NCI-H2081 (cell line): ENCODE measurements at regions not wholly inside any gene's neighbourhood (a gene's known extent, or its start where the extent isn't known, plus 50 kb on each side); places are given as distances from the start of the nearest gene placed in this dataset.

Experiments used
- DNase-seq, 2 experiments: peaks; one replicate each; lab custom pipeline; 2025; lab: John Stamatoyannopoulos, UW

DNA sequence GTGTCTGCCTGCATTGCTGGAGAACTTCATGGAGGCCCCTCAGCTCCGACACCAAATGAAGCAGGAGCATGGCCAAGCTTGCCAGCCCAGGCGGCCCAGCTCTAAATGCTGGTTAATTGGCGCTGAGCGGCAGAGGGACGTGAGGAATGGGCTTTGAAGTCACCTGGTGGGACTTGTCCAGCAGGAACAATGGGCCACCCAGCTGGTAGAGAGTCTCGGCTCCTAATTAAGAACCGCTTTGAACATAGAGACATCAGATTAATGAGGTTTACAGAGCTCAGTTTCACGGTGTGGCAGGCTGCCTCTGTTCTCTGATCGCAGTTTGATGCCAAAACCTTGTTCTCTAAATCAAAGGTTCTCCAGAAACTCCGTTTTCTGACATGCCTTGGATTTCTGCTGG, 77.5 kb upstream of the LINGO1 start:
- DNase-seq: peak; percentile 11 to 61

DNA sequence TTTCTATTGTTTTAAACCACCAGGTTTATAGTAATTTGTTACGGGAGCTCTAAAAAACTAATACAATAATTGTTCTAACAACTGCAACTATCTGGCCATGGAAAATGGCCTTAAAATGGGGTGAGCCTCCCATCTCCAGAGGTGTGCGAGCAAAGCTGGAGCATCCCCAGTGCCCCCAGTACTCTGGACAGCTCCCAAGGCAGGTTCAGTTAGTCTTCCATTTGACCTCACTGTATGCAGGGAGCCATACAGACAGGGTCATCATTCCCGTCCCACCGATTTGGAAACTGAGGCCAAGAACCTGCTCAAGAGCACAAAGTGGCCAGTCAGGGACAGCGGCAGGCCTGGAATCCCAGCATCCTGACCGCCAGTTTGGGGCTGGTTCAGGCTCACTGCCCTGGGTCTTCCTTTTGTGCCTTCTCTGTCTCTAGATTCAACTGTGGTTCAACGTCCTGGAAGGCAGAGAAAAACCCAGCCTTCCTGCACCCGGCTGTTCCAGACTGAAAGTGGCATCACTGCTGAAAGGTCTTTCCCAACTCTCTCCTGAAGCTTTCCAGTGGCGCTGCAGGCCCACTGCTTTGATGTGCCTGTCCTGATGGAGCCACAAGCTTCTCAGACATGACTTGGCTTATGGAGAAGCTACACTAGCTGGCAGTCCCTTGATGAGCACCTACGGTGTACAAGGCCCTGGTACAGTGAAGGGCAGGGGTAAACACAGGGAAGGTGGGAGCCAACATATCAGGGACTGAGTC, 76.6 kb upstream of the LINGO1 start:
- DNase-seq: no peak

- peak in 1 of 2 experiments; percentile 8 for DNase-seq
Observed at GRCh38 chr15:77706482-77707244, 74.0 kb upstream of the LINGO1 start.

DNA sequence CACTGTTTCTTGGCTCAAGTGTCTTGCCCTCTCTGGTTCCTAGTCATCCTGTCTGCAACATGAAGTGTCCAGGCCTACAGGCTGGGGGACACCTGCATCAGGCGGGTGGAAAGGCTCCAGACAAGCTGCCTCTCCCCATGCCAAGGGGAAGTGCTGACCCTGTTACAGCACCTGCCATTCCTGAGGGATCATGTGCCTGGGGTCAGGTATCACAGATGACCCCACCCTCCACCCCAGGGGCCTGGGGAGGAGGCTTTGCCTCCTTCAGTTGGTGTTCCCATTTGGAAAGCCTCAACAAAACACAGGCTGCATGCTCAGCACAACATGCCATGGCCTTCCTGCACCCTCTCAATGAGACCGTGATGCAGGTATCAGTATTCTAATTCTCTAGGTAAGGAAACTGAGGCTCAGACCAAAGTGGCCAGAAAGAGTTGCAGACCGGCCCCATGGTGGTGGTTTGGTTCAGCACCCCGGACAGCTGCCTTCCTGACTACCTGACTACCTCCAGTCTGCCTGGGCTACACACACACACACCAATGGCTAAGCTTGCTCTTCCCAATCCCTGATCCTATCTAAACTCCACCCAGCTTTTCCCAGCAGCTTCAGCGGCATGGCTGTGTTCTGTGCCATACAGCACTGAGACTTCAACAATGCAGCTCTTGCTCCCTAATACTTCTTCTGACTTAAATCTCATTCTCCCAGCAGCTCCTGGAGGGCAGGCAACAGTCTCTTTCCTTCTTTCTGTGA, 69.7 kb upstream of the LINGO1 start:
- DNase-seq: no peak

- DNase-seq: no peak
Observed at GRCh38 chr15:77698481-77698880, 65.8 kb upstream of the LINGO1 start.

DNA sequence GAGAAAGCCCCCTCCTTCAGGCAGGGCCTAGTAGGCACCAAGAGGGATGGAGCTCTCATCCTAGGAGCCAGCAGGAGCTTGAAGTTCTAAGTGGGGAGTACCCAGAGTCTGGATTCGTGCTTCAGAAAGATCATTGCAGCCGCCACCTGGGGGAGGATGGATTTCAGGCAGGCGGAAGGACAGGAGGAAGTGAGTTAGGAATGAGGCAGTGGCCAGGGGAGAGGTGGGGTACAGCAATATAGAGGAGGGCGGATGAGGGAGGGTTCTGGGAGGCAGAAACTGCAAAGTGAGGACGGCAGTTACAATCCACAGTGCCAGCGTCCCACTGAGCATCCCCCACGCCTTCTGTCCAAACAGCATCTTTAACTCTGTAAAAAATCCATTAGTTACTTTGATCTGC, 65.2 kb upstream of the LINGO1 start:
- no peak for DNase-seq

DNA sequence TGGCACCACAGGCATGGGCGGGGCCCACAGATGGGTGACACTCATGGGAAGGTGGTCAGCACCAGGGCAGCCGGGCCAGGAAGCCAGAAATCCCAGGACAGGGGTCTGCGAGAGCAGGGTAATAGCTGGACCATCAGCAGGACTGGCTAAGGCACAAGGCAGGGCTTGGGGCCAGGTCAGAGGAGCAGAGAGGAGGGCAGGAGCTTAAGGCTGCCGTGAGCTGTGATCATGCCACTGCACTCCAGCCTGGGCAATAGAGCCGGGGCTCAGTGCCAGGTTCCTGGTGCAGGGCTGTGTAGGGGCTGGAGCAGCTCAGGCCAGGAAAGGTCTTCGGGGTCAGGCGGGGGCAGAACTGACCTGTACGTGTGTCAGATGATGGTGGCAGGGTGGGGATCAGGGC, 64.2 kb upstream of the LINGO1 start:
- DNase-seq: no peak

DNA sequence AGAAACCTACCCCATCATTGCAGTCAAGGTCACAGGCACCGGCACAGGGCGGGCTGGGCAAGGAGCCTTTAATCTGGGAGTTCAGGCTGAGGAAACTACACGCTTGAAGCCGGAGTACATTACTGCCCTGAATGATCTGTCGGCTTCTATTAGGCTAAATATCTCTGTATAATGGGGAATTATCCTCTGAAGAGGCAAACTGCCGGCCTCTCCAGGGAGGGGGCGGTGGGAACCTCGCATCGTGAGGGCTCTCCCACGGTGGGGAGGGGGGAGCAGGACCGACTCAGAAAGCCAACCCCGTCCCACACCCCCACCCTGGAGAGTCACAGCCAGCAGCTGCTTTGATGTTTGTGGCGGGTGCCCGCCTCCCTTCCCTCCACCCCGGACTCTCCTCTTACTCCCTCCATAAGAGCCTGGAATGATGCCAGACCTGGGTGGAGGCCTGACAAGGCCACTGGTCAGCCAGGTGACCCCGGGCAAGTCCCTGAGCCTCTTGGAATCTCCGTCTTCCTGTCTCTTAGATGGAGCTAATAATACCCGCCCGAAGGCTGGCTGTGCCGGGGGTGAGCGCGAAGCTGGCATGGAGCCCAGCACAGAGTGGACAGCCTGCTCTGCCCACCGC, 63.4 kb upstream of the LINGO1 start:
- DNase-seq: no peak

- DNase-seq: no peak
Observed at GRCh38 chr15:77695548-77695947, 62.8 kb upstream of the LINGO1 start.

DNA sequence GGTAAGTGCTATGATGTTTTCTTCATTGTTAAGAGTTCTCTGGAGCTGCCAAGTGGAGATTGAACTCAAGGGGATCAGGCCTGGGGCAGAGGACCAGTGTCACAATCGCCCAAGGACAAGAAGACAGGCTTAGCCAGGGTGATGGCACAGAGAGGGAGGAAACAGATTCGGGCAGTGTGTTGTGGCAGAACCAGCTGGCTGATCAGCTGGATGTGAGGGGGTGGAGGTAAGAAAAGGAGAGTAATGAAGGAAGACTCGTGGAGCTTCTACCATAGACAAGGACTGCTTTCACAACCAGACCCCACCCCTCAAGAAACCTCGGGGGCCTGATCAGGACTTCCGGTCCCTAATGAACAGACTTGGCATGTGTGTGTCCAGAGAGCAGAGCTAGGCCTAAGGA, 60.9 kb upstream of the LINGO1 start:
- DNase-seq: no peak

DNA sequence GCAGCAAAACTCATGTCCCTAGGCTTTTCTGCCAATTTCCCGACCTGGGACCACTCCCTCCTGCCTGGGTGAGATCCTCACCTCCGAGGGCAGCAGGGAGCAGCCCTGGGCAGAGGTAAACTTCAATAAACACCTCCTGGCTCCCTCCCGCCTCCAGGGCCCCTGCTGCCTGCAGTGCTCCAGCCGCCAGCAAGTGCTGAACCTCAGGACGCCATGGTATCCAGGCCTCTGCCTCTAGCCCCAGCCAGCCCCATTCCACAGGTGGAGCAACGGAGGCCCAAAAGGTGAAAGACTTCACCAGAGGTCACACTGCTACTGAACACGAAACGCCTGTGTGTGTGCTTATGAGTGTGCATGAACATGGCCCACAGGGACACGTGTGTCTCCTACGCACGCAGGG, 59.9 kb upstream of the LINGO1 start:
- no peak for DNase-seq

DNA sequence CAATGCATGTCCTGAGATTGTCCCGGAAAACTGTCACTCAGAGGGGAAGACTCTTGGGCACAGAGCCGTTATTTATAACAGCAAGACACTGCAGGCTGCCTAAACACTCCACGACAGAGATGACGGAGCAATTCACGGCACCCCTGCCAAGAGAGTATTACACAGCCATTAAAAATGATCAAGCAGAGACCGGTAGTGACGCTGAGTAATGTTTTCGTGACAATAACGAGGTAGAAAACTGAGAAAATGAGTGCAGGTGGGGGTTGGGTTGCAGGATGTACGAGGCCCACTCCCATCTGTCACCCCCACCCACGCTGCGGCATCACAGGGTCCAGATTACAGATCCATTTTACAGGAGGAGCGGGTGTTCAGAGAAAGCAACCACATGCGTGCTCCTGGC, 58.9 kb upstream of the LINGO1 start:
- DNase-seq: no peak

- DNase-seq: no peak
Observed at GRCh38 chr15:77689821-77690220, 57.1 kb upstream of the LINGO1 start.

GRCh38 chr15:77688693-77689092, 56.0 kb upstream of the LINGO1 start:
- DNase-seq: no peak

DNA sequence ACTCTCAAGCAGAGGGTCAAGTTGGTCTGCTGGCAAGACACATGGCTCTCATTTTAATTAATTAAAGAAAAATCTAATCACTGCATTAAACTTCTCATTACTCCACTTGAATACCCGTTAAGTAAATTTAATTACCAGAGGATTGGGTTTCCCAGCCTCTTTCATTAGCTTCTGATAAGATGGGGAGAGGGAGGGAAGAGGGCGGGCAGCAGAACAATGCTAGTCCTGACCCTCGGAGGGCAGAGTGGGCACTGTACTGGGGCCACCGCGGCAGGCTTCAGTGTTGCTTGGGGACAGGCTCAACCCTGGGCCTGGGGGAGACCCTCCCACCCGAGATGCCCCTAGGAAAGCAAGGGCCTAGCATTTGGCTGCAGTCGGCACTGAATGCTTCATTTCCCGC, 55.6 kb upstream of the LINGO1 start:
- no peak for DNase-seq

GRCh38 chr15:77685082-77685815, 52.5 kb upstream of the LINGO1 start:
- DNase-seq: no peak

GRCh38 chr15:77684341-77685081, 51.8 kb upstream of the LINGO1 start:
- no peak for DNase-seq

- DNase-seq: no peak
Observed at GRCh38 chr15:77682564-77682963, 49.9 kb upstream of the LINGO1 start.
